Stimulated activated CD4-positive, alpha-beta T cell treated with anti-CD3 and anti-CD28 coated beads, Interleukin-4, amount 100 ng/mL, for 1 hour (primary cell): ENCODE measurements at regions not wholly inside any gene's neighbourhood (a gene's known extent, or its start where the extent isn't known, plus 50 kb on each side); places are given as distances from the start of the nearest gene placed in this dataset.

Experiments
- DNase-seq: peaks from one replicate; pipeline ENCODE4 v3.0.0-alpha.2; 2020

GRCh38 chr15:67992834-67993233, 61.3 kb upstream of the PIAS1 start:
- DNase-seq: no peak

- DNase-seq: no peak
Observed at GRCh38 chr15:67997996-67998395, 56.1 kb upstream of the PIAS1 start.

- no peak for DNase-seq
Observed at GRCh38 chr15:67998599-67999133, 55.4 kb upstream of the PIAS1 start.

GRCh38 chr15:67999320-68000100, 54.6 kb upstream of the PIAS1 start:
- DNase-seq: no peak

GRCh38 chr15:68000754-68001153, 53.4 kb upstream of the PIAS1 start:
- DNase-seq: no peak

GRCh38 chr15:68001811-68002210, 52.3 kb upstream of the PIAS1 start:
- DNase-seq: no peak

- DNase-seq: no peak
Observed at GRCh38 chr15:68003297-68003696, 50.8 kb upstream of the PIAS1 start.
